ENCODE measurements at regions not wholly inside any gene's neighbourhood (a gene's known extent, or its start where the extent isn't known, plus 50 kb on each side); places are given as distances from the start of the nearest gene placed in this dataset.

GRCh38 chr1:239204401-239204800, 182.0 kb upstream of the CHRM3 start:
- TF ChIP-seq CEBPB (IDR thresholded peaks at IDR 0.05), result no peak
- no peak for TF ChIP-seq CTCF (IDR thresholded peaks at IDR 0.05)
- no peak for TF ChIP-seq CHD2 (IDR thresholded peaks at IDR 0.05; ENCODE audit: low read length, partially characterized antibody)
- no peak for TF ChIP-seq CHD4 (IDR thresholded peaks at IDR 0.05; ENCODE audit: borderline replicate concordance)
- no peak for TF ChIP-seq MAZ (IDR thresholded peaks at IDR 0.05; ENCODE audit: borderline replicate concordance, low read depth, low read length)
- TF ChIP-seq MYC (IDR thresholded peaks at IDR 0.05; ENCODE audit: borderline replicate concordance, low read length), result no peak
- TF ChIP-seq POLR2A (IDR thresholded peaks at IDR 0.05; ENCODE audit: low read length), result no peak
- TF ChIP-seq MAX (IDR thresholded peaks at IDR 0.05), result no peak
- no peak for TF ChIP-seq MAFK (IDR thresholded peaks at IDR 0.05; ENCODE audit: partially characterized antibody)
- TF ChIP-seq, protein P1, sequence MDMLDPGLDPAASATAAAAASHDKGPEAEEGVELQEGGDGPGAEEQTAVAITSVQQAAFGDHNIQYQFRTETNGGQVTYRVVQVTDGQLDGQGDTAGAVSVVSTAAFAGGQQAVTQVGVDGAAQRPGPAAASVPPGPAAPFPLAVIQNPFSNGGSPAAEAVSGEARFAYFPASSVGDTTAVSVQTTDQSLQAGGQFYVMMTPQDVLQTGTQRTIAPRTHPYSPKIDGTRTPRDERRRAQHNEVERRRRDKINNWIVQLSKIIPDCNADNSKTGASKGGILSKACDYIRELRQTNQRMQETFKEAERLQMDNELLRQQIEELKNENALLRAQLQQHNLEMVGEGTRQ (IDR thresholded peaks at IDR 0.05), result no peak
- TF ChIP-seq TP53 (CRISPR knock-in tag; IDR thresholded peaks at IDR 0.05), result no peak
